ENCODE measurements at regions not wholly inside any gene's neighbourhood (a gene's known extent, or its start where the extent isn't known, plus 50 kb on each side); places are given as distances from the start of the nearest gene placed in this dataset.
"Not testable (repeated sequence)": the region's sequence is repeated elsewhere in the genome, so short reads cannot be mapped to it uniquely, and the experiment has no call there.

- no peak for DNase-seq (ENCODE audit: low spot score)
Measured at GRCh38 chr7:138169441-138169851, 93.2 kb downstream of the AKR1D1 start.

DNA sequence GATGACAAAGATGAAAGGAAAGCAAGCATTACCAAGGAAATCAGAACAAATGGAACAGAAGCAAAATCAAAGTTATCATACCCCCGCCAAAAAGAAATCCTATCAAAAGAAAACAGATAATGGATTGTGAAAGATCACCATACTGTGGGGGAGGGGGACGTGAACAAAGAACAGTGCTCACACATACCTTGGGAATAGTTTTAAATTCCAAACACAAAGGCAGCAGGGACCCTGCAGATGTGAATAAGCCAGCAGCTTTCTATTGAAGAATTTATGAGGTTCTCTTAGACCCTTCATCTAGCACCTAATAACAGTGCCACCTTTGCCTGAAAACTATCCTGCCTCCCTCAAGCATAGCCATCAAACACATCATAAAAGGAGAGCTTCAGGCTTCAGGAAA is 94.0 kb downstream of the AKR1D1 start:
- no peak for DNase-seq (ENCODE audit: low spot score)

DNA sequence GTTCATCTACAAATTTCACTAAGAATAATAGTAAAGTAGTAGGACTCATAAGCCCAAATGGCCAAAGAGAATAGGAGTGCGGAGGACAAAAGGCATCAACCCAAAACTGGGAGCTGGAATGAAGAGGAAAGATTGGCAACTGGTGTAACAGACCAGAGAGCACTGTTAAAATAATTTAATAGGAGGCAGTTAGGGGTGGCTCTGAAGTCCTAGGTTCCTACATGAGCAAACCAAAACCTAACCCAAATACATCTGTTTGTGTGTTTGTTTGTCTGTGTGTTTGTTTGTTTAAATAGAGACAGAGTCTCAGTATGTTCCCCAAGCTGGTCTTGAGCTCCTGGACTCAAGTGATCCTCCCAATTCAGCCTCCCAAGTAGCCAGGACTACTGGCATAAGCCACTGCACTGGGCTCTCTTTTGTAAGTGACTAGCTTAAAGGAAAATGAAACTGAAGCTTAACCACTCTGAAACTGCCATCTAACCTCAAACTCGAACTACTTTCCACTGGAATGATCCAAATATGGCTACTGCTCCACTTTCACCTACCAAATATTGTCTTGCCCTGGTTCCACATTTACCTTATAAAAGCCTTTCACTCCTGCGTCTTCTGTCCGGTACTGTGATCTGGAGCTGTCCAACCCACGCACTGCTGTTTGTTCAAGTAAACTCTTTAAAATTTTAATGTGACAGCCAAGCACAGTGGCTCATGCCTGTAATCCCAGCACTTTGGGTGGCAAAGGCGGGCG is 94.9 kb downstream of the AKR1D1 start:
- no peak for DNase-seq (ENCODE audit: low spot score)

DNA sequence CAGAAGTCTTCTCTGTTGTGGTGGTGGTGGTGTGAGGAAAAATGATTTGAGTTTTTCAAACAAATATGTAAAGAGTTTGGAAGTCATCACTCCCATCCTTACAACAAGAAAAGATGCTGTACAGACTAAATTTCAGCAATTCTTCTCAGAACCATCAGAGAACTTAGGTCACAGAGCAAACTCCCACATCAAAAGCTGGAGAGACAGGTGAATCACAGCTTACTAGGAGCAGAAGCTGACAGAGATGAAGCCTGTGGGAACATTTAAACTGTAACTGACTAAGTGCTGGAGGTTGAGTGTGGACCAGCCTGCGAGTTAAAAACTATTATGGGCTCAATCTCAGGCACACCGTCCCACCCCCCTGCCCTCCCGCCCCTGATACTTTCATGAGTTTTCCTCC is 97.3 kb downstream of the AKR1D1 start:
- DNase-seq (ENCODE audit: low spot score): no peak

DNA sequence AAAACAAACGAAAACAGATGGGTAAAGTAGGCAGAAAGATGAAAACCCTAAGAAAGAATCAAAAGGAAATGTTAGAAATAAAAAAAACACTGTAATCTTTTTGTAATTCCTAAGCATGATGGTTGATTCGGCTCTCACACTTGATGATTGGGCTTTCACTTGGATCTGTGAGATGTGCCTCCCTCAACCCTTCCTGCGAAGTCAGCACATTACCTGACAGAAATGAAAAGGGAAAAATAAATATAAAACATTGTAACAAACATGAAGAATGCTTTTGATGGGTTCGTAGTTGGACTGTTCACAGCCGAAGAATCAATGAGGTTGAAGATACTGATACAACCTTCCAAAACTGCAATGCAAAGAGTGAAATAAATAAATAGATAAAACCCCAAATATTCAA is 99.8 kb downstream of the AKR1D1 start:
- no peak for DNase-seq (ENCODE audit: low spot score)

DNA sequence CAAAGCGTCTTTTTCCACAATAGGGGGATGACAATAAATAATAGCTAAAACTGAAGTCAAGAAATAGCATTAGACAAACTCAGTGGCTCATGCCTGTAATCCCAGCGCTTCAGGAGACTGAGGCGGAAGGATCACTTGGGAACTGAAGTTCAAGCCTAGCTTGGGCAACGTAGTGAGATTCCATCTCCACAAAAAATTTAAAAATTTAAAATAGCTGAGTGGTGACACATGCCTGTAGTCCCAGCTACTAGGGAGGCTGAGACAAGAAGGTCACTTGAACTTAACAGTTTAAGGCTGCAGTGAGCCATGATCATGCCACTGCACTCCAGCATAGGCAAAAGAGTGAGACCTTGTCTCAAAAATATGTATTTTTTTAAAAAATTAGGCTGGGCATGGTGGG is 107.9 kb downstream of the AKR1D1 start:
- no peak for DNase-seq (ENCODE audit: low spot score)

DNA sequence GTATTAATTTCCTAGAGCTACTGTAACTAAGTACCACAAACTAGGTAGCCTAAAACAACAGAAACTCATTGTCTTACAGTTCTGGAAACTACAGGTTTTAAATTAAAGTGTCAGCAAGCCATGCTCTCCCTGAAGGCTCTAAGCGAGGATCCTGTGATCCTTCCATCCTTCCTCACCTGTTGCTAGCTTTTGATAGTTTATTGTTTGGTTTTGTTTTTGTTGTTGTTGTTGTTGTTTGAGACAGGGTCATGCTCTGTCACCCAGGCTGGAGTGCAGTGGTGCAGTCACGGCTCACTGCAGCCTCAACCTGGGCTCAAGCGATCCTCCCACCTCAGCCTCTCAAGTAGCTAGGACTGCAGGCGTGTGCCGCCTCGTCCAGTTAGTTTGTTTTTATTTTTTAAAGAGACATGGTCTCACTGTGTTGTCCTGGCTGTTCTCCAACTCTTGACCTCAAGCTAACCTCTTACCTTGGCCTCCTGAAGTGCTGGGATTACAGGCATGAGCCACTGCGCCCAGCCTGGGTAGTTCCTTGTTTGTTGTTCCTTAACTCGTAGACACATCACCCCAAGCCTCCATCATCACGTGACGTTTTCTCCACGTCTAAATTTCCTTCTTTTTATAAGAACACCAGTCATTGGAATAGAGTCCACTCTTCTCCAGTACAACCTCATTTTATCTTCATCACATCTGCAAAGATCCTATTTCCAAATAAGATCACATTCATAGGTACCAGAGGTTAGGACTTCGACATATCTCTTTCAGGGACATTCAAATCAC is 109.1 kb downstream of the AKR1D1 start:
- DNase-seq (ENCODE audit: low spot score): no peak

DNA sequence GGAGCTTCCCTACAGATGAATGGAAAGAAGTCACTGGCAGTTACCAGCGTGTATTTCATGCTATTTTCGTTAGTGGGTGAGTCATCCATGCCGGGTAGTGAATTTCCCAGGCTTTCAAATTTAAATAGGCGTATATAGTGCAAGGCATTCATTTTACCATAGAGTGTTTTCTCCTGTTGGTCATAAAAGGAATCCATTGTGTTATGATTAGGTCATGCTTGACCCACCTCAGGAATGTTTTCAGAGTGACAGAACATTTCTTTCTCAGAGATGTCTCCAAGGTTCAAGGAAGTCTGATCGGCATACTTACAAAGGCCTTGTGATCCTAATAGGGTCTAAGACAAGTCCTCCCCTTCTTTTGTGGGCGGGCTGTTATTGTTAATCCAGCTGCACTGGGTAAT is 110.7 kb downstream of the AKR1D1 start:
- peak; percentile 14 for DNase-seq (ENCODE audit: low spot score)

- no peak for DNase-seq (ENCODE audit: low spot score)
Measured at GRCh38 chr7:138188290-138188858, 112.1 kb downstream of the AKR1D1 start.

GRCh38 chr7:138194567-138194966 is 118.3 kb downstream of the AKR1D1 start:
- DNase-seq (ENCODE audit: low spot score): no peak

DNA sequence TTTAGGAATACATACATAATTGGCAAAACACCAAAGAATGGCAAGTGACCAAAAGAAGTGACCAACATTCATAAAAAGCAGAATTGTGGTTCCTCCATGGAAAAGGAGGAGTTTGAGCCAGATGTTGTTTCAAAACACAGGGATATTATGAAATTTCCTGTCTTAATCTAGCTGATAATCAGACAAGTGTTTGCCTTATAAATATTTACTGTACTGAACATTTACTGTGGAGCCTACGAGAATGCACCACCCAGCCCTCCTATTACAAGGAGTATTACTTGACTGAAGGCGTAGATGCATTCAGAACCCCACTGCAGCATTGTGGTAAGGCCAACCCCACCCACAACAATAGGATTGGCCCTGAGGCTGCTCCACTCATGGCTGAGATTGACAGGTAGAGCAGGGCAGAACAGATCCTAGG is 118.9 kb downstream of the AKR1D1 start:
- DNase-seq (ENCODE audit: low spot score): no peak

DNA sequence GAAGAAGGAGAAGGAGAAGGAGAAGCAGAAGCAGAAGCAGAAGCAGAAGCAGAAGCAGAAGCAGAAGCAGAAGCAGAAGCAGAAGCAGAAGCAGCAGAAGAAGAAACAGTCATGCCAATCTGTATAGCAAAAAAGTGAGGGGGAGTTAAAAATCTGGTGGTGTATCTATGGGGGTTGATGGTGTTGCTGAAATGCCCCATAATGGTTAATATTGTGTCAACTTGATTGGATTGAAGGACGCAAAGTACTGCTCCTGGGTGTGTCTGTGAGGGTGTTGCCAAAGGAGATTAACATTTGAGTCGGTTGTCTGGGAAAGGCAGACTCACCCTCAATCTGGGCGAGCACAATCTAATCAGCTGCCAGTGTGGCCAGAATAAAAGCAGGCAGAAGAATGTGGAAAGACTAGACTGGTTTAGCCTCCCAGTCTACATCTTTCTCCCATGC is 120.3 kb downstream of the AKR1D1 start:
- not testable (repeated sequence) for DNase-seq (ENCODE audit: low spot score)

DNA sequence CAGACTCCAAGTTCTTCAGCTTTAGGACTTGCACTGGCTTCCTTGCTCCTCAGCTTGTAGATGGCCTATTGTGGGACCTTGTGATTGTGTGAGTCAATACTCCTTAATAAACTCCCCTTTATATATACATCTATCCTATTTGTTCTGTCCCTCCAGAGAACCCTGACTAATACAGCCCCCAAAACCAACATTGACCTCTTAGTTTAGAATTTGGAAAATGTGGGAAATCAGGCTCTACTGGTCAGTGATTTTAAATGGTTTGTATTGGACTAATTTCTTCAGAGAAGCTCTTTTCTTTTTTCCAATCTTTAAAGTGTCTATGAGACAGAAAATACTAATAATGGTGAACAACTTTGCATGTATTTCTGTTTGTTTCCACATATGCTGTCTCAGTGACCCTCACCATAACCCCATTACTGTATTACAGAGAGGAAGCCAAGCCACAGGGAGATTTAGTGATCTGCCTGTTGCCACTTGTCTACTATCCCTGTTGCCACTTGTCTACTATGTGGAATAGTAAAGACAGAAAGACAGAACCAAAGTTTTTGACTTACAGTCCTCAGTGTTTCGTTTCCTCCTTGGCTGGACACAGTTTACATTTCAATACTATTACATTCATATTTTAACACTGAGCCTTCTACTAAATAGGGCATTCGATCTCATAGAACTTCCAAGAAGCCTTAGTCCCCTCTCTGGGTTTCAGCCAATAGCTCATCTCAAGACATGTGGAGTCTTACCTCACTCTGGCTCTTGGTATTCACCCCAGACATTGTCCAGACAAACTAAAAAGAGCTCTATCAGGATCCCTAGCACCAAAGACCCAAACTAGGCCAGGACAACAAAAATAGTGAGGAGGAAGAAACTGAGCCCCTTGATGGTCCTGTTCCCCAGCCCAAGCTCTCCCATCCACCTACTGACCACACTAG is 121.0 kb downstream of the AKR1D1 start:
- DNase-seq (ENCODE audit: low spot score): no peak

DNA sequence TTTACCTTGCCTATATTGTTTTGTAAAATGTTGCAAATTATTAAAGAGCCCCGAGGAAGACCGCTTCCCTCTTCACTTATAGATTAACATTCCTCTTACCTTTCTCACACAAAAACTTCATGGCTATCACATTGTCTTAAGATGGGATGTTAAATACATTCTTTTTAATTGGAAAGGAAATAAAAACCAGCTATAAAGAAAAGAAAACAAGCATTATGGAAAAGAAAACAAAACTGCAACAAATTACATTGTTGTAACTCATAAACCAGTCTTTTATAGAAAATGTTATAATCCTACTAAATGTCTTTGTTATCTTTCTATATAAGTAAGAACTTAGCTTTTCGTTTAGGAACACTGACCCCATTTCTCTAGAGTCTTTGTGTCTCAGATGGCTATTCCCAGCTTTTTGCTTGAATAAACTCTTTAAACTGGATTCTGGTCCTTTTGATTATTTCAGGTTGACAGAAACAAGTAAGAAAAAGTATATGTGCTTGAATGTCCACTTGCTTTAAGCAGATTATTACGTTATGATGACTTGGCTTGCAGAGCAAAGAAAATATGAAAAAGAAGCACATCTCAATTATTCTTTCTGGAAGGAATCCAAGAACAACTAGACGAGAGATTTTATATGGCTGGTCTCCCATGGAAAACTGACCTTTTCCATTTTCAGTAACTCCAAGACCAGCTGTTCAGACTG is 128.2 kb downstream of the AKR1D1 start:
- DNase-seq (ENCODE audit: low spot score): no peak

GRCh38 chr7:138204982-138205298 is 128.7 kb downstream of the AKR1D1 start:
- no peak for DNase-seq (ENCODE audit: low spot score)

GRCh38 chr7:138205614-138206150 is 129.4 kb downstream of the AKR1D1 start:
- no peak for DNase-seq (ENCODE audit: low spot score)

GRCh38 chr7:138207555-138207971 is 131.3 kb downstream of the AKR1D1 start:
- no peak for DNase-seq (ENCODE audit: low spot score)

GRCh38 chr7:138208142-138208570 is 131.9 kb downstream of the AKR1D1 start:
- DNase-seq (ENCODE audit: low spot score): no peak

DNA sequence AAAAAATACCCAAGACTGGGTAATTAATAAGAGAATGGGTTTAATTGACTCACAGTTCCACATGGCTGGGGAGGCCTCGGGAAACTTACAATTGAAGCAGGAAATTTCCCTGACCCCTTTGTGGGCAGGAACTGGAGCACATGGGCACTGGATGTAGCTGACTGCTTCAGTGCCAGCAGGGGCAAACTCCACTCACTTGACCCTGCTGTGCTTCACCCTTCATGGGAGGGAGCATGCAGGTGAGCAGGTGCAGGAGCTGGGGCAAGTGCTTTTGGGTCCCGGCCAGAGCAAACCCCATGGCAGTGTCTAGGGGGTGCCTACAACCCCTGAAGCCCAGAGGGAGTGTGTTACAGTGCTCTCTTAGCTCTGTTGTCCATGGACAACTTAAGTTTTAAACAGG is 132.6 kb downstream of the AKR1D1 start:
- no peak for DNase-seq (ENCODE audit: low spot score)

GRCh38 chr7:138212314-138212713 is 136.1 kb downstream of the AKR1D1 start:
- DNase-seq (ENCODE audit: low spot score): no peak

DNA sequence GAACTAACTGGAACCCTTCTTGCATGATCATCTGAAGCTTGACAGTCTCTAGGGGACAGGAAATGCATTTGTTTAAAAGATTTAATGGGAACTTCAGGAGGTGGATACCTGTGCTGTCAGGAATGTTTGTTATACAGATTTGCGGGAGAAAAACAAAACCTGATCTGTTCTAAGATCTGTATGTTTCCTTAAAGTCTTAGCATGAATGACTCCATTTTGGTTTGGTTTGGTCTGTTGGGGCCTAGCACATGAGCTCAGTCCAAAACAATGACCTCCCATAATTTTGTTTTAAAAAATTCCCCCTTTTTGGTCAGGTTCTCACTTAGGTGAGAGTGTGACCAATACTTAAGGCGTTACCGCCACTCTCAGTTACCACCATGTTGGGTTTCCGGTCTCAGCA is 138.7 kb downstream of the AKR1D1 start:
- no peak for DNase-seq (ENCODE audit: low spot score)

All from AG20443 (cell line).